ENCODE measurements at regions not wholly inside any gene's neighbourhood (a gene's known extent, or its start where the extent isn't known, plus 50 kb on each side); places are given as distances from the start of the nearest gene placed in this dataset.

- TF ChIP-seq CTCF (IDR thresholded peaks at IDR 0.05) = no peak
- TF ChIP-seq TAF1 (IDR thresholded peaks at IDR 0.05; ENCODE audit: borderline replicate concordance, low read depth, low read length) = no peak
- TF ChIP-seq RFX5 (IDR thresholded peaks at IDR 0.05; ENCODE audit: low read length) = no peak
- TF ChIP-seq ZBTB33 (IDR thresholded peaks at IDR 0.05; ENCODE audit: borderline replicate concordance, low read depth) = no peak
- TF ChIP-seq EP300 (IDR thresholded peaks at IDR 0.05; ENCODE audit: borderline replicate concordance in 1 of 2, low read depth in 1 of 2, low read length in 1 of 2) = no peak
- no peak for TF ChIP-seq GABPA (IDR thresholded peaks at IDR 0.05; ENCODE audit: low read depth)
- TF ChIP-seq MXI1 (IDR thresholded peaks at IDR 0.05; ENCODE audit: low read depth, low read length) = no peak
- no peak for TF ChIP-seq SMC3 (IDR thresholded peaks at IDR 0.05; ENCODE audit: low read depth, low read length)
- TF ChIP-seq EZH2phosphoT487 (IDR thresholded peaks at IDR 0.05; ENCODE audit: borderline replicate concordance, low read depth) = no peak
- no peak for TF ChIP-seq MEF2A (IDR thresholded peaks at IDR 0.05; ENCODE audit: borderline replicate concordance, low read depth)
- no peak for TF ChIP-seq PBX3 (IDR thresholded peaks at IDR 0.05)
- no peak for TF ChIP-seq MAX (IDR thresholded peaks at IDR 0.05; ENCODE audit: low read depth)
- no peak for TF ChIP-seq NFIC (IDR thresholded peaks at IDR 0.05; ENCODE audit: borderline replicate concordance)
- TF ChIP-seq POLR2AphosphoS5 (IDR thresholded peaks at IDR 0.05; ENCODE audit: low read depth, low read length) = no peak
These were observed 116.0 kb upstream of the PCGF5 start for GRCh38 chr10:91104193-91105041.

Data from SK-N-SH (cell line).